SK-N-SH (cell line): ENCODE measurements at regions not wholly inside any gene's neighbourhood (a gene's known extent, or its start where the extent isn't known, plus 50 kb on each side); places are given as distances from the start of the nearest gene placed in this dataset.

ENCODE experiments used
- NRF1 ChIP-seq: IDR thresholded peaks from 2 replicates; pipeline ENCODE4 v1.6.1; 2012; ENCODE audit warnings: low read depth, mild to moderate bottlenecking, low read length
- POLR2AphosphoS5 ChIP-seq: IDR thresholded peaks from 2 replicates; pipeline ENCODE4 v1.6.1; 2012; ENCODE audit warnings: low read depth, low read length
- TF ChIP-seq, protein P1 (sequence below): fragments of 150-350 bp; IDR thresholded peaks from 2 replicates; pipeline ENCODE4 v1.6.1; 2017; ENCODE audit warnings: antibody characterized with exemption, low read length, low read depth, borderline replicate concordance

DNA sequence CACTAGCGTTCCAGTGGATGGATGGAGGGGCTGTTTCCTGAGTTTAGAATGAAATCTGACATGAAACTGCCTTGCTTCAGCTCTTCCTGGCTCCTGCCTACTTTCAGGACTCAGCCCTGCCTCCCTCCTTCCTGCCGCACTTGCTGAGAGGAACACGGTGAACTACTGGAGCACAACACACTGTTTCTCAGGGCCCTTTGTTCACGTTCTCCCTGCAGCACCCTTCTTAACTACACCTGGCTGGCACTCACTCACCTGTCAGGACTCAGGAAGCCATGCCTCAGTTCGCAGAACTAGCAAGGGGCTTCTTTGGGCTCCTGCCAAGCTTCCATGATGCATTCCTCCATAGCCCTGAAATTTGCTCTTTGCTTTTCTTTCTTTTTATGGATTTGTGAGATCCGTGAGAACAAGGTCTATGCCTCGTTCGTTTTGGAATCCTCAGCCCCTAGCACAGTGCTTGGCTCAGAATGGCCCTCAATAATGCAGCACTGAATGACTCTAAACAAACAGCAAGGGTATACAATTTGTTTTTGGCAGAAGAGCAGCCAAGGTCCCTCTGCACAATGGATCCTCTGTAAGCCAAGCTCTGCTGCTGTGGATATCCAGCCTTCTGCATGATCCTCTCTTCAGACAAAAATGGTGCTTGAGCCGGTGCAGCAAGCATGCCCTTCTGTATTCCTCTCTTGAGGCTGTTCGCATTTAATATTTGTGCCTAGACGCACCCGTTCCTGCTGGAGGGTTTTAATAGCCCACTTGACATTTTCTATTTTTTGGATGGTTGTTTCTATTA lies 357.0 kb downstream of the TSN start:
- TF ChIP-seq, protein P1, sequence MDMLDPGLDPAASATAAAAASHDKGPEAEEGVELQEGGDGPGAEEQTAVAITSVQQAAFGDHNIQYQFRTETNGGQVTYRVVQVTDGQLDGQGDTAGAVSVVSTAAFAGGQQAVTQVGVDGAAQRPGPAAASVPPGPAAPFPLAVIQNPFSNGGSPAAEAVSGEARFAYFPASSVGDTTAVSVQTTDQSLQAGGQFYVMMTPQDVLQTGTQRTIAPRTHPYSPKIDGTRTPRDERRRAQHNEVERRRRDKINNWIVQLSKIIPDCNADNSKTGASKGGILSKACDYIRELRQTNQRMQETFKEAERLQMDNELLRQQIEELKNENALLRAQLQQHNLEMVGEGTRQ = no peak
- TF ChIP-seq NRF1 (no peak), POLR2AphosphoS5 (no peak)
